ENCODE measurements at regions not wholly inside any gene's neighbourhood (a gene's known extent, or its start where the extent isn't known, plus 50 kb on each side); places are given as distances from the start of the nearest gene placed in this dataset.
"Not testable (repeated sequence)": the region's sequence is repeated elsewhere in the genome, so short reads cannot be mapped to it uniquely, and the experiment has no call there.

- no peak for DNase-seq (ENCODE audit: low spot score)
Measured at GRCh38 chr1:94769551-94769950, 50.6 kb upstream of the SLC44A3 start.

GRCh38 chr1:94768036-94768435 lies 52.1 kb upstream of the SLC44A3 start:
- no peak for DNase-seq (ENCODE audit: low spot score)

GRCh38 chr1:94765958-94766357 lies 54.2 kb upstream of the SLC44A3 start:
- no peak for DNase-seq (ENCODE audit: low spot score)

GRCh38 chr1:94759188-94759587 lies 61.0 kb upstream of the SLC44A3 start:
- DNase-seq (ENCODE audit: low spot score) = no peak

- DNase-seq (ENCODE audit: low spot score) = no peak
Measured at GRCh38 chr1:94757931-94758330, 62.2 kb upstream of the SLC44A3 start.

- peak; percentile 3 for DNase-seq (ENCODE audit: low spot score)
Measured at GRCh38 chr1:94755675-94756074, 64.5 kb upstream of the SLC44A3 start.

DNA sequence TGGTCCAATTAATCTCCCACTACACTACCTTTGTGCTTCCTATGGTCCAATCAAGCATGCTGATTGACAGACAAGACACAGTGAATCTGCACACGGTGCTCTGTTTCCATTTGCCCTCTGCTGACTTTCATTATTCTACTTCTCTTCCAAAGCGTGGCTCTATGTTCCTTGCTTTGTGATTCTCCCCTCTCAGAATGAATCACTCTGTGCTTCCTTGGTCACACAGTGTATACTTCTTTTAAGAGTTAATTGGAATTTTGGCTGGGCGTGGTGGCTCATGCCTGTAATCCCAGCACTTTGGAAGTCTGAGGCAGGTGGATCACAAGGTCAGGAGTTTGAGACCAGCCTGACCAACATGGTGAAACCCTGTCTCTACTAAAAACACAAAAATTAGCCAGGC lies 65.1 kb upstream of the SLC44A3 start:
- DNase-seq (ENCODE audit: low spot score) = not testable (repeated sequence)

- DNase-seq (ENCODE audit: low spot score) = no peak
Measured at GRCh38 chr1:94754570-94754969, 65.6 kb upstream of the SLC44A3 start.

- DNase-seq (ENCODE audit: low spot score) = no peak
Measured at GRCh38 chr1:94754095-94754494, 66.1 kb upstream of the SLC44A3 start.

DNA sequence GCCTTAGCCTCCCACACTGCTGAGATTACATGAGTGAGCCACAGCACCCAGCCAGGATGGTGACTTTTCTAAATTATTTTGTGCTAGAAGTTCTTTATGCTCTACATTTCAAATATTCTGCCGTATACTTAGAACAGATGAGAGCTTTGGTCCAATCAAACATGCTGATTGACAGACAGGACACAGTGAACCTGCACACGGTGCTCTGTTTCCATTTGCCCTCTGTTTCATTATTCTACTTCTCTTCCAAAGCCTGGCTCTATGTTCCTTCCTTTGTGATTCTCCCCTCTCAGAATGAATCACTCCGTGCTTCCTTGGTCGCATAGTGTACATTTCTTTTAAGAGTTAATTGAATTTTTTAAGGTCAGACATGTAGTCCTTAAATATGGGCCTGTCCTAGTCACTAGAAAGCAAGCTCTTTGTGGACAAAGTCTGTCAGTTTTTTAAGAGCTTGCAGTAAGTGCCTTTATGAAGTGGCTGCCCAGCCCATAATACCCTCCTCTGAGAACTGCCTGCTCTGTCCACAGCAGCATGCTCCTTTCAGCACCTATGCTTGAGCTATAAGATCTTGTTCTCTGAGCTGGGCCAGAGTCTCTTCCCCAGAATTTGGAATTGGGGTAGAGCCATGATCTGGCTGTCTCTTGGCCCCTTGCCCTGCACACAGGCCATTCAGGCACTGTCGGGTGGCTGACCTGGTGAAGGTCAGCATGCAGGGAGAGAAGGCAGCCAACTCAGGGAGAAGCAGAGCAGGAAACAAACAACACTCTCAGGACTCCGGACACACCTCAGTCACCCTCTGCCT lies 66.8 kb upstream of the SLC44A3 start:
- DNase-seq (ENCODE audit: low spot score) = no peak

DNA sequence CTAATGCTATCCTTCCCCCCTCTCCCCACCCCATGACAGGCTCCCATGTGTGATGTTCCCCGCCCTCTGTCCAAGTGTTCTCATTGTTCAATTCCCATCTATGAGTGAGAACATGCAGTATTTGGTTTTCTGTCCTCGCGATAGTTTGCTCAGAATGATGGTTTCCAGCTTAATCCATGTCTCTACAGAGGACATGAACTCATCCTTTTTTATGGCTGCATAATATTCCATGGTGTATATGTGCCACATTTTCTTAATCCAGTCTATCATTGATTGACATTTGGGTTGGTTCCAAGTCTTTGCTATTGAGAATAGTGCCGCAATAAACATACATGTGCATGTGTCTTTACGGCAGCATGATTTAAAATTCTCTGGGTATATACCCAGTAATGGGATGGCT lies 68.7 kb upstream of the SLC44A3 start:
- DNase-seq (ENCODE audit: low spot score) = not testable (repeated sequence)

DNA sequence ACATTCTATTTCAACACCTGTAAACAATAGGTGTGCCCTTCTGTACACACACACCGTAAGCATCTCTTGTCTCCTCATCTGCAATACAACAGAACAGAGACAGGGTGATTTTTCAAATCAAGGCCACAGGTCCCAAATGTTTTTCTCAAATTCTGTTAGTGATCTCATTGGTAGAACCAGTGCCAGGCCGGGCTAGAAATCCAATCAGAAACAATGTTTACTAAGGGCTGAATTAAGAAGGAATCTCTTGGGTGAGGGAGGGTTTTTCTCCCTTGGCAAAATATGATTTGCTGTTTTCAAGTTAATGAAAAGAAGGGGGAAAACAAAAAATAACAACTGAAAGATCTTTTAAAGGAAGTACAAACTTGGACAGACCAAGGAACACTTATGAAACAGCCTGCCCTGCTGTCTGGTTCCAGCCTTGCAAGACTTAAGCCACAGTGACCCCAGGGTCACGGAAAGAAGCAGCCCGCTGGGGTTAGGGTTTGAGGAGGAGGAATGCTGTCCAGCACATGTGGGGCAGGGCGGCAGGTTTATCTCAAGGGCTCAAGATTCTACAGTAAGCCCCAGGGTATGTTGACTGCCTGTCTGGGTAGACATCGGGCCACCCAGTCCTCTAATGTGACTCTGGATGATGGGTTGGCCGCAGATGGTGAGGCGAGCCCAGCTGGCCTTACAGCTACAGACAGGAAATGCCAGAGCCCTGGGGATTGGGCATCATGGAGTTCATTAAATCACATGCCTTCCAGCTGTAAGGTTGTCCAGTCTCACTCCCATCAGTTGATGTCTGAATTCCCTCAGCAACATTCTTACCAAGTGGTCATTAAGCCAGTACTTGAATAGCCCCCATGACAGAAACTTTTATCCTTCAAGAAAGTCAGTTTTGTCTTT lies 73.3 kb upstream of the SLC44A3 start:
- no peak for DNase-seq (ENCODE audit: low spot score)

DNA sequence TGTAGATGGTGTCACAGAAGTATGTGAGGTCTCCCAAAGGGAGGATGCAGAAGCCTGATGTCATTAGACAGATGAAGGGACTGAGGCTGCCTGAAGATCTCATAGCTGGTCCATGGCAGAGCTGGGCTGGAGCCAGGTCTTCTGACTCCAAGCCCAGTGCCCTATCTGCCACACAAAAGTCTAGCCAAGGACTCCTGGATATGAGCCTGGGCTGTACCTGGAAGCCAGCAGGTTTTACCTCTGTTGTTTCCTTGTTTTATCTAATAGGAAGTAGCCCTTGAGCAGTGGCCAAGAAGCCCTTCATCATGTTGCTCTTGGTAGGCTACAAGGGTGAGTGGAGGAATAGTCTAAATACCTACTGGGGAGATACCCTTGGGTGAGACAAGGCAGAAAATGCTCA lies 74.4 kb upstream of the SLC44A3 start:
- no peak for DNase-seq (ENCODE audit: low spot score)

- DNase-seq (ENCODE audit: low spot score) = no peak
Measured at GRCh38 chr1:94743862-94744261, 76.3 kb upstream of the SLC44A3 start.

GRCh38 chr1:94741996-94742395 lies 78.2 kb upstream of the SLC44A3 start:
- DNase-seq (ENCODE audit: low spot score) = no peak

DNA sequence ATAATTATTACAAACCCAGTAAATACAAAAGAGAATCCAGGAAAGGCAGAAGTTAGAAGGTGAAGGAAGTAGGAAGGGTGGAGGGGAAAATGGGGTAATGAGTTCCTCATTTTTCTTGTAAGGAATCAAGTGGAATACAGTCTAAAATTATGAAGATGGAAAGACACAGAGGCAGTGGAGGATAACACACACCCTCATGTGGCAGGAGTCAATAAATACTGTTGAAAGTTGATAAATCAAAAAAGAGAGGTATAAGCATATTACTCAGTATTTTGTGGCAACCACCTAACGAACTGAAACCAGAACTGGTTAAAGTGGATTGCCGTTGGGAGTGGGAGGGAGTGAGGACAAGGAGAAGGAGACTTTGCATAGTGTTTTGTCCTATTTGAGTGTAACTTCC lies 78.6 kb upstream of the SLC44A3 start:
- no peak for DNase-seq (ENCODE audit: low spot score)

GRCh38 chr1:94739521-94740061 lies 80.6 kb upstream of the SLC44A3 start:
- peak; percentile 39 for DNase-seq (ENCODE audit: low spot score)

DNA sequence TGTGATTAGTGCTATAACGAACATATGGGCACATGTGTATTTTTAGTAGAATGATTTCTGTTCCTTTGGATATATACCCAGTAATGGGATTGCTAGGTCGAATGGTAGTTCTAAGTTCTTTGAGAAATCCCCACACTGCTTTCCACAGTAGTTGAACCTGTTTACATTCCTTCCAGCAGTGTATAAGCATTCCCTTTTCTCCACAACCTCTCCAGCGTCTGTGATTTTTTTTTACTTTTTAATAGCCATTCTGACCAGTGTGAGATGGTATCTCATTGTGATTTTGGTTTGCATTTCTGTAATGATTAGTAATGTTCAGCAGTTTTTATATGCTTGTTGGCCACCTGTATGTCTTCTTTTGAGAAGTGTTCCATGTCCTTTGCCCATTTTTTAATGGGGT lies 81.8 kb upstream of the SLC44A3 start:
- no peak for DNase-seq (ENCODE audit: low spot score)

- DNase-seq (ENCODE audit: low spot score) = no peak
Measured at GRCh38 chr1:94737124-94737998, 82.8 kb upstream of the SLC44A3 start.

GRCh38 chr1:94736549-94736948 lies 83.6 kb upstream of the SLC44A3 start:
- DNase-seq (ENCODE audit: low spot score) = no peak

GRCh38 chr1:94736073-94736472 lies 84.1 kb upstream of the SLC44A3 start:
- no peak for DNase-seq (ENCODE audit: low spot score)

Data from SW480 (cell line).